K562 (cell line): ENCODE measurements at regions not wholly inside any gene's neighbourhood (a gene's known extent, or its start where the extent isn't known, plus 50 kb on each side); places are given as distances from the start of the nearest gene placed in this dataset.

Experiments used
- ATAC-seq: fragments of 200-7000 bp; cut with Tn5 transposase; 3 replicates; pipeline ENCODE4 v1.9.1; 2020; ENCODE audit warnings: moderate library complexity
- BruUV-seq: library from RNA; stranded (reverse); fragments of 400-500 nt; replicated peaks from 2 replicates; lab custom pipeline; 2021; lab: Mats Ljungman, UMichigan
- CTCF ChIA-PET: fragments of 300-600 bp; formaldehyde crosslinking; extraction: SDS; loops from one replicate; lab custom pipeline; 2021; ENCODE audit warnings: low intra/inter-chr PET ratio; lab: Yijun Ruan, JAX
- POLR2A ChIA-PET: fragments of 300-600, 350-650 bp; sonication (Branson Sonifier 250); formaldehyde crosslinking; extraction: SDS; loops from one replicate; lab custom pipeline; 2021; ENCODE audit warnings: antibody characterized with exemption, inconsistent platforms; lab: Yijun Ruan, JAX
- DNase-seq, 4 experiments: peaks; one replicate each; pipeline versions ENCODE4 v3.0.0 to v3.0.0-alpha.2; 2011 to 2018; ENCODE audit warnings: low spot score in 3 of 4, mixed read lengths in 3 of 4; ENCODE audit errors: extremely low read depth in 1 of 4
- FAIRE-seq: peaks from 2 replicates; lab custom pipeline; 2011; peaks lifted over from hg19 to GRCh38; lab: Jason Lieb, UNC
- H2AFZ ChIP-seq: 2 replicates; pipeline ENCODE4 v1.6.0; 2011; ENCODE audit warnings: low read depth, low read length, control low read depth, inconsistent platforms
- H3K27ac ChIP-seq: fragments of 200-600 bp; 3 replicates; pipeline ENCODE4 v1.8.0; 2011; ENCODE audit warnings: low read depth, mild to moderate bottlenecking, control low read depth, inconsistent platforms, low read length, moderate library complexity, mixed read lengths; ENCODE audit errors: extremely low read depth
- H3K27me3 ChIP-seq, 2 experiments: fragments of 300-600 bp in 1 of 2; 2 replicates in 1 of 2; 3 replicates in 1 of 2; pipeline versions ENCODE4 v1.6.0 to v1.8.0; 2011; ENCODE audit warnings: inconsistent platforms in 2 of 2, low read length in 2 of 2, mild to moderate bottlenecking in 1 of 2, mixed read lengths in 1 of 2, moderate library complexity in 1 of 2; ENCODE audit not compliant: control insufficient read depth in 2 of 2, insufficient read depth in 2 of 2
- H3K36me3 ChIP-seq: fragments of 300-600 bp; 3 replicates; pipeline ENCODE4 v1.8.0; 2011; ENCODE audit warnings: mild to moderate bottlenecking, low read length, inconsistent platforms; ENCODE audit not compliant: control insufficient read depth, insufficient read depth
- H3K4me1 ChIP-seq, 2 experiments: fragments of 200-600 bp in 1 of 2; replicated peaks in 1 of 2; 2 replicates in 1 of 2; 3 replicates in 1 of 2; pipeline versions ENCODE4 v1.5.1 to v1.8.0; 2011; ENCODE audit warnings: inconsistent platforms in 2 of 2, low read length in 2 of 2, mild to moderate bottlenecking in 1 of 2, mixed read lengths in 1 of 2, moderate library complexity in 1 of 2; ENCODE audit not compliant: control insufficient read depth in 2 of 2, insufficient read depth in 2 of 2
- H3K4me2 ChIP-seq: 2 replicates; pipeline ENCODE4 v1.6.1; 2011; ENCODE audit warnings: low read length, control low read depth, inconsistent platforms, mixed read lengths; ENCODE audit not compliant: insufficient read depth
- H3K4me3 ChIP-seq: fragments of 200-600 bp; sonication (generic), shearing (Covaris generic); 2 replicates; pipeline ENCODE4 v1.5.1; 2016; ENCODE audit warnings: control low read depth, inconsistent platforms
- H3K79me2 ChIP-seq: fragments of 200-600 bp; 3 replicates; pipeline ENCODE4 v1.8.0; 2011; ENCODE audit warnings: low read length, inconsistent platforms; ENCODE audit not compliant: control insufficient read depth, insufficient read depth
- H3K9ac ChIP-seq, 2 experiments: 2 replicates each; pipeline versions ENCODE4 v1.6.0 to v1.6.1; 2011; ENCODE audit warnings: low read depth in 2 of 2, low read length in 2 of 2, control low read depth in 1 of 2, inconsistent platforms in 1 of 2, mild to moderate bottlenecking in 1 of 2, mixed read lengths in 1 of 2; ENCODE audit not compliant: insufficient read depth in 1 of 2
- H3K9me1 ChIP-seq: one replicate; pipeline ENCODE4 v1.6.0; 2011; ENCODE audit warnings: inconsistent platforms, mild to moderate bottlenecking, low read length, moderate library complexity; ENCODE audit not compliant: control insufficient read depth, insufficient read depth
- H3K9me3 ChIP-seq: replicated peaks from 2 replicates; pipeline ENCODE4 v1.5.1; 2011; ENCODE audit warnings: low read depth, low read length, inconsistent platforms; ENCODE audit not compliant: control insufficient read depth, insufficient read depth
- H4K20me1 ChIP-seq: replicated peaks from 2 replicates; pipeline ENCODE4 v1.6.1; 2011; ENCODE audit warnings: low read length, inconsistent platforms, mixed read lengths; ENCODE audit not compliant: control insufficient read depth, insufficient read depth
- BRD9 ChIP-seq: fragments of 450-650 bp; IDR thresholded peaks from 2 replicates; pipeline ENCODE4 v1.6.1; 2018; ENCODE audit warnings: low read depth; ENCODE audit not compliant: partially characterized antibody
- CEBPG ChIP-seq, 3 experiments: fragments of 200-800 bp in 1 of 3; sonication (Bioruptor generic) in 1 of 3; sonication (generic) in 1 of 3; formaldehyde crosslinking in 1 of 3; IDR thresholded peaks in 2 of 3; conservative IDR thresholded peaks in 1 of 3; 2 replicates each; pipeline versions ENCODE4 v1.6.1 to v1.8.0; 2016 to 2022; ENCODE audit warnings: missing compliant biosample characterization in 2 of 3, missing genetic modification characterization in 2 of 3, mild to moderate bottlenecking in 1 of 3, missing genetic modification reagents in 1 of 3
- DIDO1 ChIP-seq: fragments of 450-650 bp; IDR thresholded peaks from 2 replicates; pipeline ENCODE4 v1.6.1; 2016; ENCODE audit warnings: low read depth, missing biosample characterization, missing genetic modification characterization
- ETV5 ChIP-seq: sonication (generic); formaldehyde crosslinking; IDR thresholded peaks from 2 replicates; pipeline ENCODE4 v1.4.0; 2020; ENCODE audit warnings: low read depth, mild to moderate bottlenecking, missing genetic modification reagents
- HMBOX1 ChIP-seq: sonication (generic); IDR thresholded peaks from 2 replicates; pipeline ENCODE4 v1.6.1; 2016
- IFI16 ChIP-seq: fragments of 250-450 bp; sonication (Bioruptor Pico); IDR thresholded peaks from 2 replicates; pipeline ENCODE4 v2.1.2; 2022; ENCODE audit warnings: mild to moderate bottlenecking, inconsistent platforms
- MTA3 ChIP-seq: fragments of 450-650 bp; formaldehyde crosslinking; IDR thresholded peaks from 2 replicates; pipeline ENCODE4 v1.6.1; 2017; ENCODE audit warnings: mild to moderate bottlenecking, borderline replicate concordance
- SRSF1 ChIP-seq: fragments of 200-400 bp; formaldehyde crosslinking; IDR thresholded peaks from 2 replicates; pipeline ENCODE4 v1.6.1; 2017; ENCODE audit warnings: mild to moderate bottlenecking, low read depth, low read length, moderate library complexity
- ZNF644 ChIP-seq: fragments of 200-800 bp; sonication (Bioruptor generic); IDR thresholded peaks from 2 replicates; pipeline ENCODE4 v1.6.1; 2016; ENCODE audit warnings: low read depth, missing genetic modification characterization, missing compliant biosample characterization
- ZZZ3 ChIP-seq: fragments of 450-650 bp; IDR thresholded peaks from 2 replicates; pipeline ENCODE4 v1.6.1; 2016; ENCODE audit warnings: antibody characterized with exemption, mild to moderate bottlenecking, moderate library complexity
- WGBS: fragments of 100-300 bp; shearing (Covaris generic); methylation state at CpG from one replicate; pipeline ENCODE4 v1.1.6; 2016; ENCODE audit warnings: low coverage, mixed read lengths; ENCODE audit not compliant: insufficient coverage; ENCODE audit errors: missing lambda C conversion rate; 5-methylcytosine and 5-hydroxymethylcytosine counted together
- in situ Hi-C: fragments of 300-500 bp; cut with MboI; formaldehyde crosslinking; loops from 4 replicates; pipeline ENCODE4 v1.15.0; 2018; ENCODE audit warnings: inconsistent platforms, mixed read lengths
- intact Hi-C: fragments of 100-400 bp; cut with micrococcal nuclease; formaldehyde crosslinking; loops from 2 replicates; pipeline ENCODE4 v1.14.2; 2022
- TF ChIP-seq, protein P1 (sequence below): sonication (generic); formaldehyde crosslinking; IDR thresholded peaks from 2 replicates; pipeline ENCODE4 v1.8.1; 2022; ENCODE audit warnings: missing genetic modification reagents
- TF ChIP-seq, protein P2 (sequence below): sonication (generic); formaldehyde crosslinking; IDR thresholded peaks from 2 replicates; pipeline ENCODE4 v1.4.0; 2020; ENCODE audit warnings: mild to moderate bottlenecking, missing genetic modification reagents
- TF ChIP-seq, protein P3 (sequence below): fragments of 450-650 bp; formaldehyde crosslinking; IDR thresholded peaks from 2 replicates; pipeline ENCODE4 v1.4.0; 2020; ENCODE audit warnings: mild to moderate bottlenecking, mixed read lengths
- TF ChIP-seq, protein P4 (sequence below): IDR thresholded peaks from 3 replicates; pipeline ENCODE4 v1.6.1; 2011; ENCODE audit warnings: borderline replicate concordance, mild to moderate bottlenecking; ENCODE audit not compliant: insufficient read length, insufficient read depth

- no TSS peak for BruUV-seq
- no peaks in the 10 kb centered on the region for H3K27me3 ChIP-seq
- CTCF ChIA-PET, result no interaction called here
- intact Hi-C loops, result no loop called here
- no peak overlapping the region for H3K4me3 ChIP-seq
- no peak overlapping the region for H2AFZ ChIP-seq
- in situ Hi-C loops, result no loop called here
- WGBS, result 0% methylated on average over 5 of the region's 5 CpGs
- no peaks in the 10 kb centered on the region for H3K4me1 ChIP-seq
- ATAC-seq (no peak), FAIRE-seq (no peak), DNase-seq (no peak)
- no peaks in the 10 kb centered on the region for H4K20me1 ChIP-seq
- no peak overlapping the region for H3K9ac ChIP-seq
- H3K9me3 ChIP-seq, result peaks cover 2% of the 10 kb centered on the region
- no peaks in the 10 kb centered on the region for H3K36me3 ChIP-seq
- H3K4me2 ChIP-seq, result no peak overlapping the region
- H3K79me2 ChIP-seq, result no peaks in the 10 kb centered on the region
- H3K9me1 ChIP-seq, result no peaks in the 10 kb centered on the region
- no peak overlapping the region for H3K27ac ChIP-seq
- POLR2A ChIA-PET, result no interaction called here
- TF ChIP-seq ETV5 (CRISPR knock-in tag) (no peak), MTA3 (no peak), SRSF1 (no peak), IFI16 (CRISPR knock-in tag) (no peak), DIDO1 (tag) (no peak), ZZZ3 (no peak), CEBPG (CRISPR knock-in tag; IDR thresholded peaks at IDR 0.05) (no peak), CEBPG (tag; conservative IDR thresholded peaks at IDR 0.05 in 1 of 2, IDR thresholded peaks at IDR 0.05 in 1 of 2) (no peak), ZNF644 (tag) (no peak), BRD9 (no peak), HMBOX1 (no peak)
- TF ChIP-seq, protein P1, sequence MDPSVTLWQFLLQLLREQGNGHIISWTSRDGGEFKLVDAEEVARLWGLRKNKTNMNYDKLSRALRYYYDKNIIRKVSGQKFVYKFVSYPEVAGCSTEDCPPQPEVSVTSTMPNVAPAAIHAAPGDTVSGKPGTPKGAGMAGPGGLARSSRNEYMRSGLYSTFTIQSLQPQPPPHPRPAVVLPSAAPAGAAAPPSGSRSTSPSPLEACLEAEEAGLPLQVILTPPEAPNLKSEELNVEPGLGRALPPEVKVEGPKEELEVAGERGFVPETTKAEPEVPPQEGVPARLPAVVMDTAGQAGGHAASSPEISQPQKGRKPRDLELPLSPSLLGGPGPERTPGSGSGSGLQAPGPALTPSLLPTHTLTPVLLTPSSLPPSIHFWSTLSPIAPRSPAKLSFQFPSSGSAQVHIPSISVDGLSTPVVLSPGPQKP (CRISPR knock-in tag), result no peak
- TF ChIP-seq, protein P2, sequence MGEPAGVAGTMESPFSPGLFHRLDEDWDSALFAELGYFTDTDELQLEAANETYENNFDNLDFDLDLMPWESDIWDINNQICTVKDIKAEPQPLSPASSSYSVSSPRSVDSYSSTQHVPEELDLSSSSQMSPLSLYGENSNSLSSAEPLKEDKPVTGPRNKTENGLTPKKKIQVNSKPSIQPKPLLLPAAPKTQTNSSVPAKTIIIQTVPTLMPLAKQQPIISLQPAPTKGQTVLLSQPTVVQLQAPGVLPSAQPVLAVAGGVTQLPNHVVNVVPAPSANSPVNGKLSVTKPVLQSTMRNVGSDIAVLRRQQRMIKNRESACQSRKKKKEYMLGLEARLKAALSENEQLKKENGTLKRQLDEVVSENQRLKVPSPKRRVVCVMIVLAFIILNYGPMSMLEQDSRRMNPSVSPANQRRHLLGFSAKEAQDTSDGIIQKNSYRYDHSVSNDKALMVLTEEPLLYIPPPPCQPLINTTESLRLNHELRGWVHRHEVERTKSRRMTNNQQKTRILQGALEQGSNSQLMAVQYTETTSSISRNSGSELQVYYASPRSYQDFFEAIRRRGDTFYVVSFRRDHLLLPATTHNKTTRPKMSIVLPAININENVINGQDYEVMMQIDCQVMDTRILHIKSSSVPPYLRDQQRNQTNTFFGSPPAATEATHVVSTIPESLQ (CRISPR knock-in tag), result no peak
- TF ChIP-seq, protein P3, sequence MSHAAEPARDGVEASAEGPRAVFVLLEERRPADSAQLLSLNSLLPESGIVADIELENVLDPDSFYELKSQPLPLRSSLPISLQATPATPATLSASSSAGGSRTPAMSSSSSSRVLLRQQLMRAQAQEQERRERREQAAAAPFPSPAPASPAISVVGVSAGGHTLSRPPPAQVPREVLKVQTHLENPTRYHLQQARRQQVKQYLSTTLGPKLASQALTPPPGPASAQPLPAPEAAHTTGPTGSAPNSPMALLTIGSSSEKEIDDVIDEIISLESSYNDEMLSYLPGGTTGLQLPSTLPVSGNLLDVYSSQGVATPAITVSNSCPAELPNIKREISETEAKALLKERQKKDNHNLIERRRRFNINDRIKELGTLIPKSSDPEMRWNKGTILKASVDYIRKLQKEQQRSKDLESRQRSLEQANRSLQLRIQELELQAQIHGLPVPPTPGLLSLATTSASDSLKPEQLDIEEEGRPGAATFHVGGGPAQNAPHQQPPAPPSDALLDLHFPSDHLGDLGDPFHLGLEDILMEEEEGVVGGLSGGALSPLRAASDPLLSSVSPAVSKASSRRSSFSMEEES (CRISPR knock-in tag), result no peak
- TF ChIP-seq, protein P4, sequence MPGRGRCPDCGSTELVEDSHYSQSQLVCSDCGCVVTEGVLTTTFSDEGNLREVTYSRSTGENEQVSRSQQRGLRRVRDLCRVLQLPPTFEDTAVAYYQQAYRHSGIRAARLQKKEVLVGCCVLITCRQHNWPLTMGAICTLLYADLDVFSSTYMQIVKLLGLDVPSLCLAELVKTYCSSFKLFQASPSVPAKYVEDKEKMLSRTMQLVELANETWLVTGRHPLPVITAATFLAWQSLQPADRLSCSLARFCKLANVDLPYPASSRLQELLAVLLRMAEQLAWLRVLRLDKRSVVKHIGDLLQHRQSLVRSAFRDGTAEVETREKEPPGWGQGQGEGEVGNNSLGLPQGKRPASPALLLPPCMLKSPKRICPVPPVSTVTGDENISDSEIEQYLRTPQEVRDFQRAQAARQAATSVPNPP, result no peak
Observed at GRCh38 chr6:101275251-101275650, 118.3 kb upstream of the GRIK2 start.
